HEK293T (cell line): ENCODE measurements at regions not wholly inside any gene's neighbourhood (a gene's known extent, or its start where the extent isn't known, plus 50 kb on each side); places are given as distances from the start of the nearest gene placed in this dataset.

Experiments
- CTCF ChIA-PET: fragments of 350-600 bp; formaldehyde crosslinking; extraction: SDS; loops from one replicate; lab custom pipeline; 2021; ENCODE audit warnings: antibody characterized with exemption, inconsistent platforms; lab: Yijun Ruan, JAX
- POLR2A ChIA-PET: fragments of 350-600 bp; formaldehyde crosslinking; extraction: SDS; loops from one replicate; lab custom pipeline; 2020; ENCODE audit warnings: antibody characterized with exemption, inconsistent platforms; lab: Yijun Ruan, JAX
- DNase-seq: peaks from one replicate; pipeline ENCODE4 v3.0.0; 2012; ENCODE audit warnings: mixed read lengths; ENCODE audit errors: extremely low spot score
- ARNT ChIP-seq: fragments of 450-650 bp; IDR thresholded peaks from 2 replicates; pipeline ENCODE4 v1.6.1; 2017; ENCODE audit warnings: mild to moderate bottlenecking
- BHLHE40 ChIP-seq: fragments of 450-650 bp; IDR thresholded peaks from 2 replicates; pipeline ENCODE4 v1.6.1; 2016; ENCODE audit warnings: mild to moderate bottlenecking, moderate library complexity, borderline replicate concordance
- CTBP1 ChIP-seq: fragments of 450-650 bp; IDR thresholded peaks from 2 replicates; pipeline ENCODE4 v1.6.1; 2016; ENCODE audit warnings: borderline replicate concordance
- ELF4 ChIP-seq: fragments of 450-650 bp; IDR thresholded peaks from 2 replicates; pipeline ENCODE4 v1.6.1; 2017; ENCODE audit warnings: antibody characterized with exemption
- FOXA1 ChIP-seq: fragments of 450-650 bp; IDR thresholded peaks from 2 replicates; pipeline ENCODE4 v1.6.1; 2016; ENCODE audit warnings: mild to moderate bottlenecking
- FOXK2 ChIP-seq: fragments of 450-650 bp; IDR thresholded peaks from 2 replicates; pipeline ENCODE4 v1.6.1; 2016; ENCODE audit warnings: mild to moderate bottlenecking
- FOXM1 ChIP-seq: fragments of 450-650 bp; IDR thresholded peaks from 2 replicates; pipeline ENCODE4 v1.6.1; 2017; ENCODE audit warnings: mild to moderate bottlenecking, borderline replicate concordance
- HDGF ChIP-seq: fragments of 450-650 bp; IDR thresholded peaks from 2 replicates; pipeline ENCODE4 v1.6.1; 2017; ENCODE audit warnings: antibody characterized with exemption, borderline replicate concordance
- L3MBTL2 ChIP-seq: fragments of 450-650 bp; conservative IDR thresholded peaks from 2 replicates; pipeline ENCODE4 v1.6.1; 2016; ENCODE audit warnings: mild to moderate bottlenecking
- LEF1 ChIP-seq: fragments of 450-650 bp; IDR thresholded peaks from 2 replicates; pipeline ENCODE4 v1.6.1; 2017; ENCODE audit warnings: mild to moderate bottlenecking, borderline replicate concordance
- NFRKB ChIP-seq: fragments of 450-650 bp; IDR thresholded peaks from 2 replicates; pipeline ENCODE4 v1.6.1; 2016; ENCODE audit warnings: mild to moderate bottlenecking, moderate library complexity
- SP1 ChIP-seq: fragments of 450-650 bp; IDR thresholded peaks from 2 replicates; pipeline ENCODE4 v1.6.1; 2017
- SUZ12 ChIP-seq: fragments of 450-650 bp; IDR thresholded peaks from 2 replicates; pipeline ENCODE4 v1.6.1; 2016; ENCODE audit warnings: mild to moderate bottlenecking
- TARDBP ChIP-seq: fragments of 450-650 bp; IDR thresholded peaks from 2 replicates; pipeline ENCODE4 v1.6.1; 2016
- ZNF384 ChIP-seq: fragments of 450-650 bp; IDR thresholded peaks from 2 replicates; pipeline ENCODE4 v1.6.1; 2016
- TF ChIP-seq, protein P1 (sequence below): fragments of 450-650 bp; IDR thresholded peaks from 2 replicates; pipeline ENCODE4 v1.6.1; 2016

DNA sequence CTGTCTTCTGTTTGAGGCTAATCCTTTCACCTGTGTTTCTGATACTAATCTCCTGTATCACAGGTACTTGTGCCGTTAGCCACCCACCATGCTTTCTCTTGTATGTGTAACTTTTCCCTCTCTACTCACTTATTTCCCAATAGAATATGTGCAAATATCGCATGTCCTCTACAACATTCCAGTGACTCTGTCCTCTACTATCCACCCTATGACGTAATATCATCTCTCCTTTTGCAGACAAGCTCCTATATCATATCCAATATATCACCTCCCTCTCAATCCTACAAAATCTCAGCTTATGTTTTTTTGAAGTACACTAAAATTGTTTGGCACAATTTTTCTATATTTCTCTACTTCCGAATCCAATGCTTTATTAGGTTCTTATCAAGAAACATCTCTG lies 232.6 kb upstream of the LRFN5 start:
- no peak for DNase-seq
- TF ChIP-seq NFRKB (no peak), FOXK2 (no peak), CTBP1 (no peak), FOXA1 (no peak), ELF4 (no peak), FOXM1 (no peak)
- ChIA-PET POLR2A (no interaction called here), CTCF (no interaction called here)

- peak; percentile 8 for DNase-seq
- TF ChIP-seq TARDBP (no peak), ARNT (no peak), FOXK2 (no peak), FOXM1 (no peak), FOXA1 (no peak), SP1 (no peak), HDGF (no peak), ELF4 (no peak), SUZ12 (no peak), L3MBTL2 (no peak), BHLHE40 (no peak)
- TF ChIP-seq, protein P1, sequence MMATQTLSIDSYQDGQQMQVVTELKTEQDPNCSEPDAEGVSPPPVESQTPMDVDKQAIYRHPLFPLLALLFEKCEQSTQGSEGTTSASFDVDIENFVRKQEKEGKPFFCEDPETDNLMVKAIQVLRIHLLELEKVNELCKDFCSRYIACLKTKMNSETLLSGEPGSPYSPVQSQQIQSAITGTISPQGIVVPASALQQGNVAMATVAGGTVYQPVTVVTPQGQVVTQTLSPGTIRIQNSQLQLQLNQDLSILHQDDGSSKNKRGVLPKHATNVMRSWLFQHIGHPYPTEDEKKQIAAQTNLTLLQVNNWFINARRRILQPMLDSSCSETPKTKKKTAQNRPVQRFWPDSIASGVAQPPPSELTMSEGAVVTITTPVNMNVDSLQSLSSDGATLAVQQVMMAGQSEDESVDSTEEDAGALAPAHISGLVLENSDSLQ = no peak
- CTCF ChIA-PET = no interaction called here
- POLR2A ChIA-PET = no interaction called here
Measured at GRCh38 chr14:41362139-41362538, 244.5 kb upstream of the LRFN5 start.

DNA sequence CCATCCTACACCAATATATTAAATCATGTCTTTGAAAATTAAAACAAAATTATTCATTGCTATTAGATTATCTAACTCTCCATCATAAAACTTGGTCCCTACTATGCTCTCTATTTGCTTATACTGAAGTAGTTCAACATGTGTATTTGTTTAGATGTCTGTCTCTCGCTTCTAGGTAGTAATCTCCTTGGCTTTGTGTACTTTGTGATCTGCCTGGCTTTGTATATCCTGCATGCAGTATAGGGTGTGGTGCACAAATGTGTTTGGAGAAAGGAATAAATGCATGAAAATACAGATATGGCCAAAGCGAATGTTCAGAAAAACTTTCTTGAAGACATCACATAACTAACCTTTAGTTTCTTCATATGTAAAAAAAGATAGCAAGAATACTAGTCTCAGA lies 246.6 kb upstream of the LRFN5 start:
- POLR2A ChIA-PET = no interaction called here
- CTCF ChIA-PET = no interaction called here
- TF ChIP-seq FOXA1 (no peak), LEF1 (no peak), TARDBP (no peak), NFRKB (no peak), FOXK2 (no peak), FOXM1 (no peak), CTBP1 (no peak), L3MBTL2 (no peak), ELF4 (no peak), SP1 (no peak), ZNF384 (no peak), SUZ12 (no peak), ARNT (no peak)
- TF ChIP-seq, protein P1 = no peak

GRCh38 chr14:41355866-41356265 lies 250.8 kb upstream of the LRFN5 start:
- CTCF ChIA-PET = no interaction called here
- TF ChIP-seq FOXA1 (no peak), L3MBTL2 (no peak), ZNF384 (no peak), HDGF (no peak)
- TF ChIP-seq, protein P1 = no peak
- no peak for DNase-seq
- POLR2A ChIA-PET = no interaction called here

More for the DNA sequence above, 246.6 kb upstream of the LRFN5 start:
- no peak for DNase-seq

- ChIA-PET POLR2A (no interaction called here), CTCF (no interaction called here)
- no peak for TF ChIP-seq ARNT
- no peak for TF ChIP-seq ZNF384
- TF ChIP-seq, protein P1 = no peak
- no peak for TF ChIP-seq HDGF
- TF ChIP-seq ELF4 = no peak
- TF ChIP-seq BHLHE40 = no peak
- TF ChIP-seq L3MBTL2 = no peak
- no peak for DNase-seq
Measured at GRCh38 chr14:41350476-41350875, 256.2 kb upstream of the LRFN5 start.

GRCh38 chr14:41349289-41349910 lies 257.3 kb upstream of the LRFN5 start:
- ChIA-PET CTCF (no interaction called here), POLR2A (no interaction called here)
- no peak for TF ChIP-seq FOXK2
- no peak for TF ChIP-seq BHLHE40
- TF ChIP-seq ZNF384 = no peak
- TF ChIP-seq NFRKB = no peak
- TF ChIP-seq HDGF = no peak
- no peak for TF ChIP-seq SP1
- TF ChIP-seq CTBP1 = no peak
- no peak for TF ChIP-seq LEF1
- TF ChIP-seq ARNT = no peak
- TF ChIP-seq, protein P1 = no peak
- TF ChIP-seq FOXA1 = no peak
- DNase-seq = no peak
